22Rv1 (cell line): ENCODE measurements at regions not wholly inside any gene's neighbourhood (a gene's known extent, or its start where the extent isn't known, plus 50 kb on each side); places are given as distances from the start of the nearest gene placed in this dataset.

Experiments used
- ZFX ChIP-seq: fragments of 450-650 bp; IDR thresholded peaks from 2 replicates; pipeline ENCODE4 v1.6.1; 2017; ENCODE audit warnings: antibody characterized with exemption, borderline replicate concordance
- TF ChIP-seq, protein P1 (sequence below): fragments of 450-650 bp; IDR thresholded peaks from 2 replicates; pipeline ENCODE4 v1.5.1; 2017; ENCODE audit warnings: mild to moderate bottlenecking

DNA sequence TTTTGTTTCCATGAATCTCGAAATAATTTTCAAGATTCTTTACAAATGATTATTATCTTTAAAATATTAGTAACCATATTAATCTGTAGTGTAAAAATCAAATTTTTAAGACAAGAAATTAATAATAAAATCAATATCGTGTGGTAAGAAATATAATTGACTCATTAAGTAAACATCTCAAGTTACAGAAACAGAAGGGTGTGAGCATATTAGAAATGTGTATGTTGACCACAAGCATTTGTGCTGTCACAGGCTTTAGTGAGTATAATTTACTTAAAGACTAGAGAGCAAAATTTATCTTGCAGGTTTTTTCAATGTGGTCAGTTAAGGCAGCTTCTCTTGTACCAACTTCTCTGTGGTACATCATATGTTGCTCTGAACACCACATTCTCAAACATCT lies 566.5 kb upstream of the IRAK1BP1 start:
- TF ChIP-seq, protein P1, sequence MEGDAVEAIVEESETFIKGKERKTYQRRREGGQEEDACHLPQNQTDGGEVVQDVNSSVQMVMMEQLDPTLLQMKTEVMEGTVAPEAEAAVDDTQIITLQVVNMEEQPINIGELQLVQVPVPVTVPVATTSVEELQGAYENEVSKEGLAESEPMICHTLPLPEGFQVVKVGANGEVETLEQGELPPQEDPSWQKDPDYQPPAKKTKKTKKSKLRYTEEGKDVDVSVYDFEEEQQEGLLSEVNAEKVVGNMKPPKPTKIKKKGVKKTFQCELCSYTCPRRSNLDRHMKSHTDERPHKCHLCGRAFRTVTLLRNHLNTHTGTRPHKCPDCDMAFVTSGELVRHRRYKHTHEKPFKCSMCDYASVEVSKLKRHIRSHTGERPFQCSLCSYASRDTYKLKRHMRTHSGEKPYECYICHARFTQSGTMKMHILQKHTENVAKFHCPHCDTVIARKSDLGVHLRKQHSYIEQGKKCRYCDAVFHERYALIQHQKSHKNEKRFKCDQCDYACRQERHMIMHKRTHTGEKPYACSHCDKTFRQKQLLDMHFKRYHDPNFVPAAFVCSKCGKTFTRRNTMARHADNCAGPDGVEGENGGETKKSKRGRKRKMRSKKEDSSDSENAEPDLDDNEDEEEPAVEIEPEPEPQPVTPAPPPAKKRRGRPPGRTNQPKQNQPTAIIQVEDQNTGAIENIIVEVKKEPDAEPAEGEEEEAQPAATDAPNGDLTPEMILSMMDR, result no peak
- TF ChIP-seq ZFX, result no peak
